ENCODE measurements at regions not wholly inside any gene's neighbourhood (a gene's known extent, or its start where the extent isn't known, plus 50 kb on each side); places are given as distances from the start of the nearest gene placed in this dataset.

DNA sequence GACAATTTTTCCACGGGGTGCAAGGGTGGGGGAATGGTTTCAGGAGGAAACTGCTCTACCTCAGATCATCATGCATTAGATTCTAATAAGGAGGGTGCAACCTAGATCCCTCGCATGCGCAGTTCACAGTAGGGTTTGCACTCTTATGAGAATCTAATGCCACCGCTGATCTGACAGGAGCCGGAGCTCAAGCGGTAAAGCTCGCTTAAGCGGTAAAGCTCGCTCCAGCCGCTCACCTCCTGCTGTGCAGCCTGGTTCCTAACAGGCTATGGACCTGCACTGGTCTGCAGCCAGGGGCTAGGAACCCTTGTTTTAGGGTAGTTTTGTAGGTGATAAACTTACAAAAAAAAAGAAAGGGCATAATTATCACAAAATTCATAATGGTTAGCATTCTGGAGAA, 53.9 kb upstream of the RYR3 start:
- dilution Hi-C loops (cut with HindIII; ENCODE audit: low sequenced_read_pairs, unreplicated experiment), result no loop called here
- 41% methylated on average over 7 of the region's 10 CpGs; no CpG with 5 or more reads in 1 of the 2 experiments for WGBS, 2 experiments (ENCODE audit: extremely low coverage in 2 of 2, insufficient read length in 1 of 2)
- in situ Hi-C loops (cut with MboI; ENCODE audit: low sequenced_read_pairs), result no loop called here

More for the DNA sequence above, 53.9 kb upstream of the RYR3 start:
- Histone ChIP-seq H4K20me1 (ENCODE audit: insufficient read depth, low read length) (no peaks in the 10 kb centered on the region), H2BK15ac (ENCODE audit: low read depth, low read length) (no peak overlapping the region), H3K9me3 (ENCODE audit: control insufficient read depth, insufficient read depth, low read length) (no peaks in the 10 kb centered on the region), H3K27ac (ENCODE audit: insufficient read depth, low read length) (no peak overlapping the region), H2BK20ac (ENCODE audit: low read depth, low read length) (no peak overlapping the region), H3K9ac (ENCODE audit: low read depth, low read length) (no peak overlapping the region), H4K8ac (ENCODE audit: low read depth in 2 of 2, low read length in 2 of 2) (no peak overlapping the region), H3K4me2 (ENCODE audit: low read depth, low read length) (no peak overlapping the region), H3K9me1 (ENCODE audit: insufficient read depth, low read length) (no peaks in the 10 kb centered on the region), H2BK120ac (ENCODE audit: low read depth, low read length) (no peak overlapping the region), H3K27me3 (ENCODE audit: control insufficient read depth, insufficient read depth, low read length) (peaks cover 4% of the 10 kb centered on the region), H3K4ac (ENCODE audit: low read depth, low read length) (no peak overlapping the region), H2AK5ac (ENCODE audit: low read depth, low read length) (no peak overlapping the region), H3K79me1 (ENCODE audit: low read depth in 1 of 2, low read length in 2 of 2) (no peaks in the 10 kb centered on the region), H4K91ac (ENCODE audit: insufficient read depth, low read depth, low read length) (no peak overlapping the region), H3K4me1 (ENCODE audit: control insufficient read depth, insufficient read depth, low read length) (no peaks in the 10 kb centered on the region), H3K18ac (ENCODE audit: low read depth, low read length) (no peak overlapping the region), H3K56ac (ENCODE audit: extremely low read depth, insufficient read depth, low read length) (no peak overlapping the region), H2BK5ac (ENCODE audit: low read depth, low read length, poor library complexity, severe bottlenecking) (no peak overlapping the region), H3K14ac (replicated peaks; ENCODE audit: low read depth, low read length) (no peak overlapping the region), H3K23ac (ENCODE audit: low read depth, low read length) (no peak overlapping the region), H3K4me3 (ENCODE audit: insufficient read depth, low read depth, low read length) (no peak overlapping the region), H4K5ac (ENCODE audit: low read depth, low read length) (no peak overlapping the region), H2AFZ (replicated peaks; ENCODE audit: low read length, poor library complexity) (no peak overlapping the region), H3K36me3 (ENCODE audit: control insufficient read depth, insufficient read depth, low read length) (no peaks in the 10 kb centered on the region), H2AK9ac (replicated peaks; ENCODE audit: low read depth, low read length, poor library complexity) (no peak overlapping the region)
- BruUV-seq (replicated peaks), result no TSS peak
- TF ChIP-seq RFX5 (IDR thresholded peaks at IDR 0.05; ENCODE audit: low read depth, low read length) (no peak), BHLHE40 (IDR thresholded peaks at IDR 0.05; ENCODE audit: low read depth, low read length) (no peak), CHD1 (IDR thresholded peaks at IDR 0.05; ENCODE audit: low read depth, low read length) (no peak), FOS (IDR thresholded peaks at IDR 0.05; ENCODE audit: low read depth, low read length) (no peak), MAFK (IDR thresholded peaks at IDR 0.05; ENCODE audit: low read depth, low read length) (no peak), RCOR1 (IDR thresholded peaks at IDR 0.05; ENCODE audit: insufficient replicate concordance, low read length) (no peak), POLR2A (IDR thresholded peaks at IDR 0.05; ENCODE audit: low read depth, low read length) (no peak), NFE2L2 (IDR thresholded peaks at IDR 0.05; ENCODE audit: low read depth, low read length) (no peak), SMC3 (IDR thresholded peaks at IDR 0.05; ENCODE audit: low read depth, low read length) (no peak), MAZ (IDR thresholded peaks at IDR 0.05; ENCODE audit: borderline replicate concordance, low read depth, low read length) (no peak)
- TF ChIP-seq, protein P1, sequence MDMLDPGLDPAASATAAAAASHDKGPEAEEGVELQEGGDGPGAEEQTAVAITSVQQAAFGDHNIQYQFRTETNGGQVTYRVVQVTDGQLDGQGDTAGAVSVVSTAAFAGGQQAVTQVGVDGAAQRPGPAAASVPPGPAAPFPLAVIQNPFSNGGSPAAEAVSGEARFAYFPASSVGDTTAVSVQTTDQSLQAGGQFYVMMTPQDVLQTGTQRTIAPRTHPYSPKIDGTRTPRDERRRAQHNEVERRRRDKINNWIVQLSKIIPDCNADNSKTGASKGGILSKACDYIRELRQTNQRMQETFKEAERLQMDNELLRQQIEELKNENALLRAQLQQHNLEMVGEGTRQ (IDR thresholded peaks at IDR 0.05; ENCODE audit: low read depth, low read length), result no peak
- no peak for ATAC-seq (ENCODE audit: low read depth)
- DNase-seq, result no peak
- intact Hi-C loops (cut with micrococcal nuclease), result no loop called here
- CTCF ChIA-PET, result interaction anchor here (0.6 kb wide), 1 partner anchor 413 kb away, joined by 3 read pairs; no protein-coding TSS in a partner anchor
- POLR2A ChIA-PET (ENCODE audit: unreplicated experiment), result no interaction called here

Data from IMR-90 (cell line).